ENCODE measurements at regions not wholly inside any gene's neighbourhood (a gene's known extent, or its start where the extent isn't known, plus 50 kb on each side); places are given as distances from the start of the nearest gene placed in this dataset.

- ATAC-seq: no peak
Measured at GRCh38 chr1:69269491-69269890, 298.2 kb upstream of the LRRC7 start.

GRCh38 chr1:69271587-69272125, 296.1 kb upstream of the LRRC7 start:
- no peak for FAIRE-seq
- POLR2A ChIA-PET: no interaction called here
- WGBS (ENCODE audit: missing lambda C conversion rate): 5% methylated on average over 5 of the region's 5 CpGs

More at GRCh38 chr1:69269491-69269890, 298.2 kb upstream of the LRRC7 start:
- ChIA-PET CTCF (no interaction called here), POLR2A (no interaction called here)
- WGBS (ENCODE audit: missing lambda C conversion rate): 9% methylated on average over 2 of the region's 2 CpGs
- no peaks in the 10 kb centered on the region for H3K9me3 ChIP-seq
- H3K4me2 ChIP-seq: no peak overlapping the region
- DNase-seq (ENCODE audit: low read depth in 1 of 2, low spot score in 1 of 2) (no peak), FAIRE-seq (no peak)
- no peak overlapping the region for H3K27ac ChIP-seq
- TF ChIP-seq MYC (IDR thresholded peaks at IDR 0.05; ENCODE audit: borderline replicate concordance, low read length) (no peak), CBX8 (IDR thresholded peaks at IDR 0.05) (no peak), POLR2AphosphoS2 (conservative IDR thresholded peaks at IDR 0.05; ENCODE audit: low read length) (no peak), EP300 (IDR thresholded peaks at IDR 0.05) (no peak), SMC3 (IDR thresholded peaks at IDR 0.05) (no peak), FOSL2 (IDR thresholded peaks at IDR 0.05) (no peak), FOSL2 (CRISPR knock-in tag; IDR thresholded peaks at IDR 0.05) (no peak), RAD21 (conservative IDR thresholded peaks at IDR 0.05 in 1 of 2, IDR thresholded peaks at IDR 0.05 in 1 of 2) (no peak), NR3C1 (IDR thresholded peaks at IDR 0.05) (no peak), JUN (IDR thresholded peaks at IDR 0.05) (no peak), SREBF2 (IDR thresholded peaks at IDR 0.05) (no peak), ATOH8 (CRISPR knock-in tag; IDR thresholded peaks at IDR 0.05; ENCODE audit: low read depth) (no peak), CHD4 (IDR thresholded peaks at IDR 0.05; ENCODE audit: borderline replicate concordance) (no peak), CEBPB (IDR thresholded peaks at IDR 0.05) (no peak), MAX (IDR thresholded peaks at IDR 0.05) (no peak), HDAC2 (IDR thresholded peaks at IDR 0.05) (no peak), HOXA7 (CRISPR knock-in tag; IDR thresholded peaks at IDR 0.05) (no peak), NPAS2 (CRISPR knock-in tag; IDR thresholded peaks at IDR 0.05; ENCODE audit: borderline replicate concordance) (no peak), ESRRA (IDR thresholded peaks at IDR 0.05; ENCODE audit: borderline replicate concordance, low read length) (no peak), POLR2A (IDR thresholded peaks at IDR 0.05; ENCODE audit: low read length) (no peak)
- TF ChIP-seq, protein P1, sequence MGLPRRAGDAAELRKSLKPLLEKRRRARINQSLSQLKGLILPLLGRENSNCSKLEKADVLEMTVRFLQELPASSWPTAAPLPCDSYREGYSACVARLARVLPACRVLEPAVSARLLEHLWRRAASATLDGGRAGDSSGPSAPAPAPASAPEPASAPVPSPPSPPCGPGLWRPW (IDR thresholded peaks at IDR 0.05): no peak
- H3K4me1 ChIP-seq: no peaks in the 10 kb centered on the region
- no peak overlapping the region for H3K4me3 ChIP-seq

More at GRCh38 chr1:69271587-69272125, 296.1 kb upstream of the LRRC7 start:
- no peak overlapping the region for H3K4me3 ChIP-seq
- no peak overlapping the region for H3K4me2 ChIP-seq
- H3K4me1 ChIP-seq: no peaks in the 10 kb centered on the region
- no peak for DNase-seq (ENCODE audit: low read depth in 1 of 2, low spot score in 1 of 2)
- H3K9me3 ChIP-seq: no peaks in the 10 kb centered on the region
- H3K27ac ChIP-seq: no peak overlapping the region
- ATAC-seq: no peak
- CTCF ChIA-PET: no interaction called here
- TF ChIP-seq CTCF (IDR thresholded peaks at IDR 0.05) (no peak), CBX8 (IDR thresholded peaks at IDR 0.05) (no peak), NR3C1 (IDR thresholded peaks at IDR 0.05) (no peak), POLR2A (IDR thresholded peaks at IDR 0.05; ENCODE audit: low read length) (no peak)

Data from A549 (cell line).